ENCODE measurements at regions not wholly inside any gene's neighbourhood (a gene's known extent, or its start where the extent isn't known, plus 50 kb on each side); places are given as distances from the start of the nearest gene placed in this dataset.
"Not testable (repeated sequence)": the region's sequence is repeated elsewhere in the genome, so short reads cannot be mapped to it uniquely, and the experiment has no call there.

GRCh38 chr11:98657711-98658110 is 363.0 kb upstream of the CNTN5 start:
- no peak for DNase-seq

GRCh38 chr11:98659431-98659830 is 361.3 kb upstream of the CNTN5 start:
- no peak for DNase-seq

- no peak for DNase-seq
Measured at GRCh38 chr11:98674390-98674789, 346.4 kb upstream of the CNTN5 start.

- no peak for DNase-seq
Measured at GRCh38 chr11:98679673-98680072, 341.1 kb upstream of the CNTN5 start.

- no peak for DNase-seq
Measured at GRCh38 chr11:98701541-98701940, 319.2 kb upstream of the CNTN5 start.

- no peak for DNase-seq
Measured at GRCh38 chr11:98703779-98704556, 316.8 kb upstream of the CNTN5 start.

- no peak for DNase-seq
Measured at GRCh38 chr11:98710026-98710425, 310.7 kb upstream of the CNTN5 start.

GRCh38 chr11:98710986-98711385 is 309.8 kb upstream of the CNTN5 start:
- DNase-seq, result no peak

- no peak for DNase-seq
Measured at GRCh38 chr11:98720951-98721350, 299.8 kb upstream of the CNTN5 start.

- DNase-seq, result no peak
Measured at GRCh38 chr11:98725471-98725870, 295.3 kb upstream of the CNTN5 start.

- DNase-seq, result no peak
Measured at GRCh38 chr11:98728421-98728820, 292.3 kb upstream of the CNTN5 start.

- DNase-seq, result no peak
Measured at GRCh38 chr11:98729118-98729517, 291.6 kb upstream of the CNTN5 start.

GRCh38 chr11:98732947-98733346 is 287.8 kb upstream of the CNTN5 start:
- DNase-seq, result no peak

- not testable (repeated sequence) for DNase-seq
Measured at GRCh38 chr11:98733378-98733777, 287.4 kb upstream of the CNTN5 start.

- no peak for DNase-seq
Measured at GRCh38 chr11:98734686-98735085, 286.1 kb upstream of the CNTN5 start.

GRCh38 chr11:98736833-98737232 is 283.9 kb upstream of the CNTN5 start:
- no peak for DNase-seq

GRCh38 chr11:98740321-98740720 is 280.4 kb upstream of the CNTN5 start:
- DNase-seq, result no peak

GRCh38 chr11:98763446-98763845 is 257.3 kb upstream of the CNTN5 start:
- DNase-seq, result not testable (repeated sequence)

- DNase-seq, result no peak
Measured at GRCh38 chr11:98766903-98767302, 253.8 kb upstream of the CNTN5 start.

- not testable (repeated sequence) for DNase-seq
Measured at GRCh38 chr11:98770046-98770445, 250.7 kb upstream of the CNTN5 start.

- DNase-seq, result no peak
Measured at GRCh38 chr11:98771791-98772190, 249.0 kb upstream of the CNTN5 start.

- no peak for DNase-seq
Measured at GRCh38 chr11:98772893-98773292, 247.9 kb upstream of the CNTN5 start.

- no peak for DNase-seq
Measured at GRCh38 chr11:98793276-98793675, 227.5 kb upstream of the CNTN5 start.

GRCh38 chr11:98798333-98798732 is 222.4 kb upstream of the CNTN5 start:
- no peak for DNase-seq

- DNase-seq, result no peak
Measured at GRCh38 chr11:98800696-98801095, 220.1 kb upstream of the CNTN5 start.

All from hematopoietic multipotent progenitor cell treated with erythropoietin and hydrocortisone succinate and interleukin-3 and kit ligand, for 6 days (in vitro differentiated cells).